ENCODE measurements at regions not wholly inside any gene's neighbourhood (a gene's known extent, or its start where the extent isn't known, plus 50 kb on each side); places are given as distances from the start of the nearest gene placed in this dataset.
"Not testable (repeated sequence)": the region's sequence is repeated elsewhere in the genome, so short reads cannot be mapped to it uniquely, and the experiment has no call there.

GRCh38 chr21:16418642-16419041, 688.9 kb downstream of the USP25 start:
- no peak for DNase-seq (ENCODE audit: low read depth)

- peak; percentile 2 for DNase-seq (ENCODE audit: low read depth)
These were observed 689.6 kb downstream of the USP25 start for GRCh38 chr21:16419188-16419921.

- DNase-seq (ENCODE audit: low read depth), result no peak
These were observed 690.4 kb downstream of the USP25 start for GRCh38 chr21:16420031-16420724.

GRCh38 chr21:16421007-16421406, 691.2 kb downstream of the USP25 start:
- DNase-seq (ENCODE audit: low read depth), result no peak

- no peak for DNase-seq (ENCODE audit: low read depth)
These were observed 692.2 kb downstream of the USP25 start for GRCh38 chr21:16421965-16422364.

- DNase-seq (ENCODE audit: low read depth), result no peak
These were observed 692.9 kb downstream of the USP25 start for GRCh38 chr21:16422702-16423101.

GRCh38 chr21:16423921-16424320, 694.1 kb downstream of the USP25 start:
- no peak for DNase-seq (ENCODE audit: low read depth)

GRCh38 chr21:16424331-16424751, 694.6 kb downstream of the USP25 start:
- no peak for DNase-seq (ENCODE audit: low read depth)

- DNase-seq (ENCODE audit: low read depth), result no peak
These were observed 695.6 kb downstream of the USP25 start for GRCh38 chr21:16425376-16425775.

GRCh38 chr21:16426936-16427335, 697.2 kb downstream of the USP25 start:
- no peak for DNase-seq (ENCODE audit: low read depth)

- no peak for DNase-seq (ENCODE audit: low read depth)
These were observed 697.9 kb downstream of the USP25 start for GRCh38 chr21:16427587-16428087.

GRCh38 chr21:16437586-16437985, 707.8 kb downstream of the USP25 start:
- no peak for DNase-seq (ENCODE audit: low read depth)

- no peak for DNase-seq (ENCODE audit: low read depth)
These were observed 709.0 kb downstream of the USP25 start for GRCh38 chr21:16438761-16439160.

- DNase-seq (ENCODE audit: low read depth), result no peak
These were observed 712.0 kb downstream of the USP25 start for GRCh38 chr21:16441789-16442188.

GRCh38 chr21:16454399-16454798, 724.6 kb downstream of the USP25 start:
- no peak for DNase-seq (ENCODE audit: low read depth)

GRCh38 chr21:16455526-16455925, 725.7 kb downstream of the USP25 start:
- no peak for DNase-seq (ENCODE audit: low read depth)

GRCh38 chr21:16455978-16456377, 726.2 kb downstream of the USP25 start:
- no peak for DNase-seq (ENCODE audit: low read depth)

GRCh38 chr21:16457498-16457897, 727.7 kb downstream of the USP25 start:
- DNase-seq (ENCODE audit: low read depth), result no peak

GRCh38 chr21:16460936-16461335, 731.2 kb downstream of the USP25 start:
- no peak for DNase-seq (ENCODE audit: low read depth)

GRCh38 chr21:16464211-16464889, 734.6 kb downstream of the USP25 start:
- not testable (repeated sequence) for DNase-seq (ENCODE audit: low read depth)

- no peak for DNase-seq (ENCODE audit: low read depth)
These were observed 738.4 kb downstream of the USP25 start for GRCh38 chr21:16468184-16468583.

- no peak for DNase-seq (ENCODE audit: low read depth)
These were observed 744.2 kb downstream of the USP25 start for GRCh38 chr21:16473988-16474387.
